Dermis microvascular lymphatic vessel endothelial cell (primary cell): ENCODE measurements at regions not wholly inside any gene's neighbourhood (a gene's known extent, or its start where the extent isn't known, plus 50 kb on each side); places are given as distances from the start of the nearest gene placed in this dataset.
A peak's percentile ranks its signal among the peaks of the same experiment; 100 is the strongest.
"Not testable (repeated sequence)": the region's sequence is repeated elsewhere in the genome, so short reads cannot be mapped to it uniquely, and the experiment has no call there.

Experiments
- DNase-seq, 2 donors: peaks; one replicate each; pipeline versions ENCODE4 v3.0.0 to v3.0.0-alpha.2; 2010; ENCODE audit warnings: low read depth in 2 of 2

- DNase-seq = peak; percentile 11 to 24
Observed at GRCh38 chr3:153970741-153971347, 150.3 kb upstream of the ARHGEF26 start.

GRCh38 chr3:153972862-153973261, 148.3 kb upstream of the ARHGEF26 start:
- DNase-seq = no peak

- DNase-seq = no peak
Observed at GRCh38 chr3:153973722-153974265, 147.4 kb upstream of the ARHGEF26 start.

GRCh38 chr3:153974614-153975013, 146.6 kb upstream of the ARHGEF26 start:
- DNase-seq = no peak

- peak in 1 of 2 donors; percentile 31 for DNase-seq
Observed at GRCh38 chr3:153976891-153977554, 144.2 kb upstream of the ARHGEF26 start.

- no peak for DNase-seq
Observed at GRCh38 chr3:153978006-153978405, 143.2 kb upstream of the ARHGEF26 start.

GRCh38 chr3:153979418-153980251, 141.6 kb upstream of the ARHGEF26 start:
- no peak for DNase-seq

GRCh38 chr3:153980252-153980590, 141.0 kb upstream of the ARHGEF26 start:
- no peak for DNase-seq

DNA sequence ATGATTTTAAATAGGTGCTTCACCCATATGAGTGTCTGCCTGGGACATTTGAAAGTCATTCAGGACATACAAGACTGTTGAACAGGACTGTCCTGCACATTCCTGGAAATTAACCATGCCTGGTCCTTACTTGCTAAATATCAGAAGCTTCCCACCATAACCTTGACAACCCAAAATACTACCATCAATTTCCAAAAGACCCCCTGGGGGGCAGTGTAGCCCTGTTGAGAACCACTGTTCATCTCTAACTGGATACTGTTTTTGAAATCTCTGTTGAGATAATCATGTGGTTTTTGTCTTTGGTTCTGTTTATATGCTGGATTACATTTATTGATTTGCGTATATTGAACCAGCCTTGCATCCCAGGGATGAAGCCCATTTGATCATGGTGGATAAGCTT, 123.8 kb upstream of the ARHGEF26 start:
- not testable (repeated sequence) for DNase-seq

DNA sequence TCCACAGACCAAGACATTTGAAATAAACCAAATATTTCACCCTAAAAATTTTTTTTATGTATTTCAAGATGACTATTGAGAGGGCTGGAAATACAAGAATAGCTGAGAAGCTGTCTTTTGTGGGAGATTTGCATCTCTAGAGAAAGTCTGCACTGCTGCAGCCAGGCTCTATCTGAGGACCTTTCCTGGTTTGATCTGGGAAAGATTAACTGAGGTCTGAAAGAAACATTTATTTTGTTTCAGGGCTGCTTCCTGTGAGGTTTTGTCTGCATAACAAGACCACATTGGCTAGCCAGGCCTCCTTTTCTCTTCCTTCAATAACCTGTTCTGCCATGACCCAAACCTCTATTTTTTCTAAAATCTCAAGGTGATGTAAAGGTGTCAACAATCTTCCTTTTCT, 117.5 kb upstream of the ARHGEF26 start:
- no peak for DNase-seq

GRCh38 chr3:154011036-154011435, 110.2 kb upstream of the ARHGEF26 start:
- no peak for DNase-seq

DNA sequence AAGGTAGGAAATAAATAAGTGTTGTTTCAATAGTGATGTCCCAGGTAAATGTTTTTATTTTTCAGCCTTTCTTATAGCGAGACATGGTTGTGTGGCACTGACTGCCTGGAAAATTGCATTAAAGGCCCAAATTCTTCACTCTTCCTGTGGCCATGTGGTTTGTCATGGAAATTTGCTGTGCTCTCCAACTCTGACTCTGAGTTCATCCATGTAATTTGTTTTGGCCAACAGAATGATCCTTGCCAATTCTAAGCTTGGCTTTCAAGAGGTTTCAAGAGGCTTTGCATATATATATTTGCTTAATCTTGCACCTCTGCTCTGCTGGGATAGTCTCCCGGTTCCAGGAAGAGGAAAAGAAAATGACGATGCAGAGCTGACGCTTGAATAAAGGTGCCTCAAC, 107.5 kb upstream of the ARHGEF26 start:
- no peak for DNase-seq

GRCh38 chr3:154015307-154015706, 105.9 kb upstream of the ARHGEF26 start:
- DNase-seq = no peak

- DNase-seq = peak in 1 of 2 donors; percentile 42
Observed at GRCh38 chr3:154018100-154018696, 103.0 kb upstream of the ARHGEF26 start.

DNA sequence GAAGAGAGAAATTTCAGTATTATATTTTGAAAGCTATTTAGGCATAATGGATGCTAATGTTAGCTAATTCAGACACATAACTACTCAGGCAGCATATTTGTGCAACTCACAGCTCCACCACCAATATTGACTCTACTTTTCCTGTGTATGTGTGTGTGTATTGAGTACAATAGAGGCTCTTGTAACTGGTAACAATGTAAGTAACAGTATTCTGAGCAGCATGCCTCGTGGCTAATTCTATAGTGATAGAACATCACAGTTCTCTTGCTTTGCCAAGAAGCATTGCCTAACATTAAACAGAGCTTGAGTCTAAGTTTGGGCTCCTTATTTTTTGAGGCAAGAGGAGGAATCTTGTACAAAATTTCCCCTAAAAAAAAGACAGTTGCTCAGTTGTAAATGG, 98.6 kb upstream of the ARHGEF26 start:
- DNase-seq = no peak

DNA sequence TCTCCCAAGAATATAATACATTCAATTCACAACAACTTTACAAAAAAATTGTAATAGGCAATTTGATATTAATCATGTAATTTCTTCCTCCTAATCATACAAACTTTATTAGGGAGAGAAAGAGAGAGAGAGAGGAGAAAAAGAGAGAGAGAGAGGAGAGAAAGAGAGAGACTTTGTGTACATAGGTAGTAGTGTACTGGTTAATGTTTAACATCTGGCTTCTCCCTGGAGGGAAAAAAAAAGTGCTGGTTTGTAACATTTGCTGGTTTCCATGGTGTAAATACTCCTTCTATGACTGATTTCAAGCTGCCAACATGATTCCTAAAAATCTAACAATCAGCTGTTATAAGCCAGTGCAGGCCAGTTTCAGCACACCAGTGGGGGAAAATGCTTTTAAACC, 98.0 kb upstream of the ARHGEF26 start:
- DNase-seq = no peak

- no peak for DNase-seq
Observed at GRCh38 chr3:154025007-154025406, 96.2 kb upstream of the ARHGEF26 start.

- DNase-seq = no peak
Observed at GRCh38 chr3:154029926-154030325, 91.3 kb upstream of the ARHGEF26 start.

GRCh38 chr3:154034797-154035330, 86.3 kb upstream of the ARHGEF26 start:
- no peak for DNase-seq

DNA sequence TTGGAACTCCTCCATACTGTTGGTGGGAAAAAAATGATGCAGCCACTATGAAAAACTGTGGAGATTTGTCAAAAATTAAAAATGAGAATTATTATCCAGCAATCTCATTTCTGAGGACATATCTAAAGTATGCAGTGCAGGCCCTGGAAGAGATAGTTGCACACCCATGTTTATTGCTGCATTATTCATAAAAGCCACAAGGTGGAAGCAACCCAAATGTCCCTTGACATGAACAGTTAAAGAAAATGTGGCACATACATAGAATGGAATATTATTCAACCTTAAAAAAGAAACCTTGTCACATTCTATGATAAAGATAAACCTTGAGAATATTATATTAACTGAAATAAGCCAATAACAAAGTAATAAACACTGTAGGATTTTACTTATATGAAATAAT, 80.9 kb upstream of the ARHGEF26 start:
- peak in 1 of 2 donors; percentile 14 for DNase-seq

DNA sequence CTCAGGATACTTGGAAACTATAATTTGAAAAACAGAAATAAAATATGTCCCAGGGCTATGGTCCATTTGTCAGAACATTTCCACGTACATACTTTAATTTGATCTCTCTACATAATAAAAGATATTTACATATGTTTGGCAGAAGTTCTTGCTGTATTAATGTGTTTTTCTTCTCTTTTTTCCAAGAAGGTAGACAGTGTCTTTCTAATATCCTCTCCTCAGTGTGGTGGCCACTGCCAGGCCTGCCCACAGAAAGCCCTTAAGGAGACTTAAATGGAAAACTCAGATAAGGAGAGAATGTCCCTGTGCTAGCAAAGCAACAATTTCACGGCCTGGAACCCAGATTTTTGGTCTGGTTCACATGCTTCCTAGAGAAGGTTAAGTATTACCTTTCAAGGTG, 76.5 kb upstream of the ARHGEF26 start:
- no peak for DNase-seq

DNA sequence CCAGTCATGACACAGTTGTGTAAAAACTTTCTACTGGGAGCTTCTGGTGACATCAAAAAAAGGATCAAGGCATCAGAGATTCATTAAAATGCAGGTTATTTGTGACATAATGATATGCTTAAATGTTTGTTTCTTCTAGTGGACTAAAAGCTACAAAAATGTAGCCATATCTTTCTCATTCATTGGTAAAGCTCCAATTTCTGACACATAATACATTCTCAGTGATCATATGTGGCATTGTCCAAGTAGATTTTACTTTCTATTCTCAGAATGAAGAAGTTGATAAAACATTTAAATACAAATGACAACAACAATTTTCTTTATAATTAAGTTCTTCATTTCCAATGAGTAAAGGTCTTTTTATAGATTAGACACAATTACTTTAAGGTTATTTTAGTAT, 71.0 kb upstream of the ARHGEF26 start:
- no peak for DNase-seq
